SK-N-SH treated with all-trans-retinoic acid at 6 μM for 48 hours (cell line): ENCODE measurements at regions not wholly inside any gene's neighbourhood (a gene's known extent, or its start where the extent isn't known, plus 50 kb on each side); places are given as distances from the start of the nearest gene placed in this dataset.

Source experiments
- ARNTL ChIP-seq: fragments of 450-650 bp; formaldehyde crosslinking; IDR thresholded peaks from 2 replicates; pipeline ENCODE4 v1.5.0; 2020; ENCODE audit warnings: low read depth, mild to moderate bottlenecking, moderate library complexity, borderline replicate concordance
- BACH2 ChIP-seq: fragments of 250-450 bp; sonication (Bioruptor Pico); IDR thresholded peaks from 2 replicates; pipeline ENCODE4 v1.9.0; 2021; ENCODE audit warnings: mild to moderate bottlenecking, borderline replicate concordance
- CSDC2 ChIP-seq: fragments of 250-450 bp; sonication (Bioruptor Pico); IDR thresholded peaks from 2 replicates; pipeline ENCODE4 v1.5.0; 2020; ENCODE audit warnings: mild to moderate bottlenecking, moderate library complexity
- TCF4 ChIP-seq: fragments of 250-450 bp; sonication (Bioruptor Pico); IDR thresholded peaks from 2 replicates; pipeline ENCODE4 v1.8.0; 2021; ENCODE audit warnings: mild to moderate bottlenecking, moderate library complexity, borderline replicate concordance
- ZFP3 ChIP-seq: fragments of 250-450 bp; sonication (Bioruptor Pico); IDR thresholded peaks from 2 replicates; pipeline ENCODE4 v1.5.0; 2020; ENCODE audit warnings: mild to moderate bottlenecking, moderate library complexity
- ZNF565 ChIP-seq: fragments of 450-650 bp; formaldehyde crosslinking; conservative IDR thresholded peaks from 2 replicates; pipeline ENCODE4 v1.5.0; 2020; ENCODE audit warnings: low read depth, mild to moderate bottlenecking, moderate library complexity
- TF ChIP-seq, protein P1 (sequence below): fragments of 250-450 bp; sonication (Bioruptor Pico); IDR thresholded peaks from 2 replicates; pipeline ENCODE4 v1.8.0; 2021; ENCODE audit warnings: low read depth, mild to moderate bottlenecking, moderate library complexity, borderline replicate concordance
- TF ChIP-seq, protein P2 (sequence below): fragments of 250-450 bp; sonication (Bioruptor Pico); IDR thresholded peaks from 2 replicates; pipeline ENCODE4 v1.5.0; 2020; ENCODE audit warnings: mild to moderate bottlenecking, moderate library complexity
- TF ChIP-seq, protein P3 (sequence below): fragments of 250-450 bp; sonication (Bioruptor Pico); IDR thresholded peaks from 2 replicates; pipeline ENCODE4 v1.5.1; 2021; ENCODE audit warnings: mild to moderate bottlenecking, moderate library complexity

DNA sequence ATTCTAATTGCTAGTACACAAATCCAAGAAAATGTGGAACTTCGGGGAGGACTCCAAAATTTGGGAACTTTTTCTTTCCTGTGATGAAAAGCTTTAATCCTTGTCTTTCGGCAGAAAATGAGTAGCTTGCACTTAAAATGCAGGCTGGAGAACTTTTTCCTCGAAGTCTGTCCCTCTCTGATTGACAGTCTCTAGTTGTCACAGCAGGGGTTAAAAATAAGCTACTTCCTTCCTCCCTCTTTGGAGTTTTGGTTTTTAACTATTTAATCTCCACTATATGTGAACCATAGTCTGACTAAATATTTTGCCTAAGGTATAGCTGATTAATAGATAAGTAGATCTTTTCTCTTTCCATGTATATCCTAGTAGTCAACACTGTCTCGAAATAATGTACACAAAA lies 66.8 kb upstream of the MBOAT1 start:
- no peak for TF ChIP-seq CSDC2 (CRISPR knock-in tag)
- TF ChIP-seq, protein P1, sequence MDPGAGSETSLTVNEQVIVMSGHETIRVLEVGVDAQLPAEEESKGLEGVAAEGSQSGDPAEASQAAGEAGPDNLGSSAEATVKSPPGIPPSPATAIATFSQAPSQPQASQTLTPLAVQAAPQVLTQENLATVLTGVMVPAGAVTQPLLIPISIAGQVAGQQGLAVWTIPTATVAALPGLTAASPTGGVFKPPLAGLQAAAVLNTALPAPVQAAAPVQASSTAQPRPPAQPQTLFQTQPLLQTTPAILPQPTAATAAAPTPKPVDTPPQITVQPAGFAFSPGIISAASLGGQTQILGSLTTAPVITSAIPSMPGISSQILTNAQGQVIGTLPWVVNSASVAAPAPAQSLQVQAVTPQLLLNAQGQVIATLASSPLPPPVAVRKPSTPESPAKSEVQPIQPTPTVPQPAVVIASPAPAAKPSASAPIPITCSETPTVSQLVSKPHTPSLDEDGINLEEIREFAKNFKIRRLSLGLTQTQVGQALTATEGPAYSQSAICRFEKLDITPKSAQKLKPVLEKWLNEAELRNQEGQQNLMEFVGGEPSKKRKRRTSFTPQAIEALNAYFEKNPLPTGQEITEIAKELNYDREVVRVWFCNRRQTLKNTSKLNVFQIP (CRISPR knock-in tag): no peak
- no peak for TF ChIP-seq BACH2 (CRISPR knock-in tag)
- TF ChIP-seq ZFP3: no peak
- TF ChIP-seq ARNTL: no peak
- TF ChIP-seq, protein P2, sequence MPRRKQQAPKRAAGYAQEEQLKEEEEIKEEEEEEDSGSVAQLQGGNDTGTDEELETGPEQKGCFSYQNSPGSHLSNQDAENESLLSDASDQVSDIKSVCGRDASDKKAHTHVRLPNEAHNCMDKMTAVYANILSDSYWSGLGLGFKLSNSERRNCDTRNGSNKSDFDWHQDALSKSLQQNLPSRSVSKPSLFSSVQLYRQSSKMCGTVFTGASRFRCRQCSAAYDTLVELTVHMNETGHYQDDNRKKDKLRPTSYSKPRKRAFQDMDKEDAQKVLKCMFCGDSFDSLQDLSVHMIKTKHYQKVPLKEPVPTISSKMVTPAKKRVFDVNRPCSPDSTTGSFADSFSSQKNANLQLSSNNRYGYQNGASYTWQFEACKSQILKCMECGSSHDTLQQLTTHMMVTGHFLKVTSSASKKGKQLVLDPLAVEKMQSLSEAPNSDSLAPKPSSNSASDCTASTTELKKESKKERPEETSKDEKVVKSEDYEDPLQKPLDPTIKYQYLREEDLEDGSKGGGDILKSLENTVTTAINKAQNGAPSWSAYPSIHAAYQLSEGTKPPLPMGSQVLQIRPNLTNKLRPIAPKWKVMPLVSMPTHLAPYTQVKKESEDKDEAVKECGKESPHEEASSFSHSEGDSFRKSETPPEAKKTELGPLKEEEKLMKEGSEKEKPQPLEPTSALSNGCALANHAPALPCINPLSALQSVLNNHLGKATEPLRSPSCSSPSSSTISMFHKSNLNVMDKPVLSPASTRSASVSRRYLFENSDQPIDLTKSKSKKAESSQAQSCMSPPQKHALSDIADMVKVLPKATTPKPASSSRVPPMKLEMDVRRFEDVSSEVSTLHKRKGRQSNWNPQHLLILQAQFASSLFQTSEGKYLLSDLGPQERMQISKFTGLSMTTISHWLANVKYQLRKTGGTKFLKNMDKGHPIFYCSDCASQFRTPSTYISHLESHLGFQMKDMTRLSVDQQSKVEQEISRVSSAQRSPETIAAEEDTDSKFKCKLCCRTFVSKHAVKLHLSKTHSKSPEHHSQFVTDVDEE (CRISPR knock-in tag): no peak
- no peak for TF ChIP-seq TCF4
- no peak for TF ChIP-seq ZNF565 (CRISPR knock-in tag)
- TF ChIP-seq, protein P3, sequence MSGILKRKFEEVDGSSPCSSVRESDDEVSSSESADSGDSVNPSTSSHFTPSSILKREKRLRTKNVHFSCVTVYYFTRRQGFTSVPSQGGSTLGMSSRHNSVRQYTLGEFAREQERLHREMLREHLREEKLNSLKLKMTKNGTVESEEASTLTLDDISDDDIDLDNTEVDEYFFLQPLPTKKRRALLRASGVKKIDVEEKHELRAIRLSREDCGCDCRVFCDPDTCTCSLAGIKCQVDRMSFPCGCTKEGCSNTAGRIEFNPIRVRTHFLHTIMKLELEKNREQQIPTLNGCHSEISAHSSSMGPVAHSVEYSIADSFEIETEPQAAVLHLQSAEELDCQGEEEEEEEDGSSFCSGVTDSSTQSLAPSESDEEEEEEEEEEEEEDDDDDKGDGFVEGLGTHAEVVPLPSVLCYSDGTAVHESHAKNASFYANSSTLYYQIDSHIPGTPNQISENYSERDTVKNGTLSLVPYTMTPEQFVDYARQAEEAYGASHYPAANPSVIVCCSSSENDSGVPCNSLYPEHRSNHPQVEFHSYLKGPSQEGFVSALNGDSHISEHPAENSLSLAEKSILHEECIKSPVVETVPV (CRISPR knock-in tag): no peak
